ENCODE measurements at regions not wholly inside any gene's neighbourhood (a gene's known extent, or its start where the extent isn't known, plus 50 kb on each side); places are given as distances from the start of the nearest gene placed in this dataset.

- H3K4me1 ChIP-seq (ENCODE audit: insufficient read depth, low read length, poor library complexity, severe bottlenecking), result no peaks in the 10 kb centered on the region
- no peaks in the 10 kb centered on the region for H3K36me3 ChIP-seq (ENCODE audit: insufficient read depth, low read length)
- TF ChIP-seq EZH2phosphoT487 (IDR thresholded peaks at IDR 0.05; ENCODE audit: borderline replicate concordance, low read depth, low read length) (no peak), CTCF (conservative IDR thresholded peaks at IDR 0.05; ENCODE audit: low read length) (no peak)
- no peak overlapping the region for H2AFZ ChIP-seq (ENCODE audit: low read length)
- H3K9me3 ChIP-seq (ENCODE audit: low read length), result no peaks in the 10 kb centered on the region
- no peaks in the 10 kb centered on the region for H3K9me2 ChIP-seq (ENCODE audit: insufficient read depth, low read length)
- H3K4me2 ChIP-seq (ENCODE audit: low read length), result no peak overlapping the region
- ChIA-PET CTCF (ENCODE audit: unreplicated experiment) (no interaction called here), POLR2A (no interaction called here)
- no TSS peak for BruUV-seq (replicated peaks)
- DNase-seq (ENCODE audit: low spot score), result no peak
- no peak overlapping the region for H3K4me3 ChIP-seq (ENCODE audit: low read depth, low read length, poor library complexity, severe bottlenecking)
- no peaks in the 10 kb centered on the region for H3K79me2 ChIP-seq (ENCODE audit: insufficient read depth, low read depth, low read length)
- no peaks in the 10 kb centered on the region for H4K20me1 ChIP-seq (ENCODE audit: insufficient read depth, low read length)
- no peak overlapping the region for H3K27ac ChIP-seq (ENCODE audit: low read depth, low read length, poor library complexity, severe bottlenecking)
- intact Hi-C loops (cut with micrococcal nuclease; ENCODE audit: unreplicated experiment), result no loop called here
Observed at GRCh38 chr1:50292276-50292675, 131.0 kb downstream of the DMRTA2 start.

- intact Hi-C loops (cut with micrococcal nuclease; ENCODE audit: unreplicated experiment), result no loop called here
Observed at GRCh38 chr1:50289495-50289894, 133.7 kb downstream of the DMRTA2 start.

DNA sequence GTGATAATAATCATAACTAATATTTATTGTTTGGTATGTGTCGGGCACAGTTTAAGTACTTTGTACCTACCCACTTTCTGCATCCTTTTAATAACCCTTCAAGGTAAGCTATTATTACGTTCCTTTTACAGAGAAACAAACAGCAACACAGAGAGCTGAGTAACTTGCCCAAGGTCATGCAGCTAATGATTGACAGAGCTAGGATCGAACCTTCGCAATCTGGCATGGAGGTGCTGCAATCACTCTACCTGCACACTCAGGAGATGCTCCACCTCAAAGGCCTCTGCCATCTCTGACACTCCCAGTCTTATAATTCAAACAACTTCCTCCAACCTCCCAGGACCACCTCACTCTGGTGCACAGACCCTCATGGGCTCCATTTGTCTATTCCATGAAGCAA lies 137.2 kb downstream of the DMRTA2 start:
- Histone ChIP-seq H3K9me3 (ENCODE audit: low read length) (no peaks in the 10 kb centered on the region), H3K4me2 (ENCODE audit: low read length) (no peak overlapping the region), H2AFZ (ENCODE audit: low read length) (no peak overlapping the region), H3K27ac (ENCODE audit: low read depth, low read length, poor library complexity, severe bottlenecking) (no peak overlapping the region), H3K9me2 (ENCODE audit: insufficient read depth, low read length) (no peaks in the 10 kb centered on the region), H3K4me3 (ENCODE audit: low read depth, low read length, poor library complexity, severe bottlenecking) (no peak overlapping the region), H4K20me1 (ENCODE audit: insufficient read depth, low read length) (no peaks in the 10 kb centered on the region), H3K79me2 (ENCODE audit: insufficient read depth, low read depth, low read length) (no peaks in the 10 kb centered on the region), H3K4me1 (ENCODE audit: insufficient read depth, low read length, poor library complexity, severe bottlenecking) (no peaks in the 10 kb centered on the region), H3K36me3 (ENCODE audit: insufficient read depth, low read length) (no peaks in the 10 kb centered on the region)
- TF ChIP-seq EZH2phosphoT487 (IDR thresholded peaks at IDR 0.05; ENCODE audit: borderline replicate concordance, low read depth, low read length) (no peak), CTCF (conservative IDR thresholded peaks at IDR 0.05; ENCODE audit: low read length) (no peak)
- BruUV-seq (replicated peaks), result no TSS peak
- ChIA-PET CTCF (ENCODE audit: unreplicated experiment) (no interaction called here), POLR2A (no interaction called here)
- DNase-seq (ENCODE audit: low spot score), result no peak
- intact Hi-C loops (cut with micrococcal nuclease; ENCODE audit: unreplicated experiment), result no loop called here

More at GRCh38 chr1:50289495-50289894, 133.7 kb downstream of the DMRTA2 start:
- Histone ChIP-seq H2AFZ (ENCODE audit: low read length) (no peak overlapping the region), H3K9me3 (ENCODE audit: low read length) (no peaks in the 10 kb centered on the region), H3K4me2 (ENCODE audit: low read length) (no peak overlapping the region), H3K4me3 (ENCODE audit: low read depth, low read length, poor library complexity, severe bottlenecking) (no peak overlapping the region), H3K9me2 (ENCODE audit: insufficient read depth, low read length) (no peaks in the 10 kb centered on the region), H3K4me1 (ENCODE audit: insufficient read depth, low read length, poor library complexity, severe bottlenecking) (no peaks in the 10 kb centered on the region), H4K20me1 (ENCODE audit: insufficient read depth, low read length) (no peaks in the 10 kb centered on the region), H3K79me2 (ENCODE audit: insufficient read depth, low read depth, low read length) (no peaks in the 10 kb centered on the region), H3K27ac (ENCODE audit: low read depth, low read length, poor library complexity, severe bottlenecking) (no peak overlapping the region), H3K36me3 (ENCODE audit: insufficient read depth, low read length) (no peaks in the 10 kb centered on the region)
- ChIA-PET POLR2A (no interaction called here), CTCF (ENCODE audit: unreplicated experiment) (no interaction called here)
- BruUV-seq (replicated peaks), result no TSS peak
- TF ChIP-seq CTCF (conservative IDR thresholded peaks at IDR 0.05; ENCODE audit: low read length) (no peak), EZH2phosphoT487 (IDR thresholded peaks at IDR 0.05; ENCODE audit: borderline replicate concordance, low read depth, low read length) (no peak)
- DNase-seq (ENCODE audit: low spot score), result no peak
